ENCODE measurements at regions not wholly inside any gene's neighbourhood (a gene's known extent, or its start where the extent isn't known, plus 50 kb on each side); places are given as distances from the start of the nearest gene placed in this dataset.

- Mint-ChIP-seq H3K9me3 (no peaks in the 10 kb centered on the region), H3K27me3 (ENCODE audit: low read depth) (peaks cover 34% of the 10 kb centered on the region), H3K27ac (peak overlapping the region; percentile 67), H3K36me3 (no peaks in the 10 kb centered on the region), H3K4me3 (no peak overlapping the region), H3K4me1 (peaks cover 11% of the 10 kb centered on the region)
- no peak for DNase-seq (ENCODE audit: low spot score in 2 of 2, unreplicated experiment in 2 of 2)
- no peak for TF ChIP-seq CTCF (IDR thresholded peaks at IDR 0.05; ENCODE audit: unreplicated experiment)
These were observed 49.8 kb upstream of the FCN1 start for GRCh38 chr9:134967547-134967930.

GRCh38 chr9:134968011-134968822, 50.5 kb upstream of the FCN1 start:
- Mint-ChIP-seq H3K27ac (peak overlapping the region; percentile 67), H3K4me1 (peaks cover 11% of the 10 kb centered on the region), H3K27me3 (ENCODE audit: low read depth) (peaks cover 37% of the 10 kb centered on the region), H3K36me3 (no peaks in the 10 kb centered on the region), H3K9me3 (no peaks in the 10 kb centered on the region), H3K4me3 (no peak overlapping the region)
- no peak for DNase-seq (ENCODE audit: low spot score in 2 of 2, unreplicated experiment in 2 of 2)
- no peak for TF ChIP-seq CTCF (IDR thresholded peaks at IDR 0.05; ENCODE audit: unreplicated experiment)

- H3K36me3 Mint-ChIP-seq = no peaks in the 10 kb centered on the region
- peaks cover 43% of the 10 kb centered on the region for H3K27me3 Mint-ChIP-seq (ENCODE audit: low read depth)
- no peak for DNase-seq (ENCODE audit: low spot score in 2 of 2, unreplicated experiment in 2 of 2)
- no peak for TF ChIP-seq CTCF (IDR thresholded peaks at IDR 0.05; ENCODE audit: unreplicated experiment)
- peaks cover 11% of the 10 kb centered on the region for H3K4me1 Mint-ChIP-seq
- no peak overlapping the region for H3K4me3 Mint-ChIP-seq
- H3K9me3 Mint-ChIP-seq = no peaks in the 10 kb centered on the region
- H3K27ac Mint-ChIP-seq = no peak overlapping the region
These were observed 51.0 kb upstream of the FCN1 start for GRCh38 chr9:134968823-134969090.

- Mint-ChIP-seq H3K4me1 (peaks cover 11% of the 10 kb centered on the region), H3K4me3 (no peak overlapping the region), H3K9me3 (no peaks in the 10 kb centered on the region), H3K27ac (no peak overlapping the region), H3K36me3 (no peaks in the 10 kb centered on the region), H3K27me3 (ENCODE audit: low read depth) (peaks cover 48% of the 10 kb centered on the region)
- no peak for DNase-seq (ENCODE audit: low spot score in 2 of 2, unreplicated experiment in 2 of 2)
- no peak for TF ChIP-seq CTCF (IDR thresholded peaks at IDR 0.05; ENCODE audit: unreplicated experiment)
These were observed 51.7 kb upstream of the FCN1 start for GRCh38 chr9:134969156-134970045.

- Mint-ChIP-seq H3K27ac (no peak overlapping the region), H3K4me1 (peaks cover 11% of the 10 kb centered on the region)
- TF ChIP-seq CTCF (IDR thresholded peaks at IDR 0.05; ENCODE audit: unreplicated experiment) = no peak
These were observed 52.5 kb upstream of the FCN1 start for GRCh38 chr9:134970198-134970597.

More at GRCh38 chr9:134970198-134970597, 52.5 kb upstream of the FCN1 start:
- H3K36me3 Mint-ChIP-seq = no peaks in the 10 kb centered on the region
- DNase-seq (ENCODE audit: low spot score in 2 of 2, unreplicated experiment in 2 of 2) = no peak
- H3K9me3 Mint-ChIP-seq = no peaks in the 10 kb centered on the region
- H3K27me3 Mint-ChIP-seq (ENCODE audit: low read depth) = peaks cover 56% of the 10 kb centered on the region
- H3K4me3 Mint-ChIP-seq = no peak overlapping the region

Measured in mesothelial cell of epicardium (in vitro differentiated cells).